GM19397 (cell line): ENCODE measurements at regions not wholly inside any gene's neighbourhood (a gene's known extent, or its start where the extent isn't known, plus 50 kb on each side); places are given as distances from the start of the nearest gene placed in this dataset.
"Not testable (repeated sequence)": the region's sequence is repeated elsewhere in the genome, so short reads cannot be mapped to it uniquely, and the experiment has no call there.

Experiments used
- ATAC-seq: cut with Tn5 transposase; IDR thresholded peaks from one replicate; pipeline ENCODE4 v1.9.1; 2021; ENCODE audit warnings: mild to moderate bottlenecking, moderate library complexity; ENCODE audit not compliant: unreplicated experiment

GRCh38 chr10:10014846-10015245, 1002.8 kb upstream of the CELF2 start:
- ATAC-seq: no peak

DNA sequence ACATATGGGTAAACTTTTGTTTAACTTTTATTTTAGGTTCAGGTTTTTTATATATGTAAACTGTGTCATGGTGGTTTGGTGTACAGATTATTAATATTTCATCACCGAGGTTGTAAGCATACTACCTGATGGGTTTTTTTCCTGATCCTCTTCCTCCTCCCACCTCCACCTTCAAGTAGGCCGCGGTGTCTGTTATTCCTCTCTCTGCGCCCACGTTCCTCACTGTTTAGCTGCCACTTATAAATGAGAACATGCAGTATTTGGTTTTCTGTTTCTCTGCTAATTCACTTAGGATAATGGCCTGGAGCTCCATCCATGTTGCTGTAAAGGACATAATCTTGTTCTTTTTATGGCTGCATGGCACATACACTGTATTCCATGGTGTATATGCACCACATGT, 1000.0 kb upstream of the CELF2 start:
- ATAC-seq: no peak

DNA sequence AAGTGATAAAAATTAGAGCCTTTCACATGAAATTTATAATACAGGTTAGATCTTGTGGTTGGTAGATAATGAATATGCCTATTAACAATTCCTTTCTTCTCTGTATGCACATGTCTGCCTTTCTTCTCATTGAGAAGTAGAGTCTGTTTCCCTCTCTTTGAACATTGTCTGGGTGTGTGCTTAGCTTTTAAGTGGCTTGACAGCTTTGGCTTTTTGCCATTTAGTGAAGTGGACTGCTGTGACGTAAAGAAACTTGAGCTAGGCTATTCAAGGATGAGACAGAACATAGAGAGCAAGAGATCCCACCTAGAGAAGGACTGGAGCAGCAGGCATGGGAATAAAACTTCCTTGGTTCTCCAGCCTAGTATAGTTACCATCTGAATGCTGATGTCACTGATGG, 996.7 kb upstream of the CELF2 start:
- ATAC-seq: no peak

DNA sequence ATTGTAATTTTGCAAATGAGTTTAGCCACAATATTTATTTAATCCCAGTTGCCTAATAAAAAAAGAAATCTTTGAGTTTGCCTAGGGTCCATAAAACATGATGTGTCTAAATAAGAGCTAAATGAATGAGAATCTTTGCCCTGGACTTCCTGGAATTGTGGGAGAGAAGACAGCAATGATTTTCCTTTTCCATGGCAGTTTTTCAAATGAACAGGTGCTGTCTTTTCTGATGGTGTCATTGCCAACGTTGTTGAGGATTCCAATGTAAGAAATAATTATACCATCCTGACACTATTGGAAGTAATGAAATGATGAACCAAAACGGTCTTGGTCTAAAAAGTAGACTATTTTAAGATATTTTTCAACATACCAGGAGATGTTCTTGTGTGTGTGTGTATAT, 984.7 kb upstream of the CELF2 start:
- no peak for ATAC-seq

- ATAC-seq: no peak
Observed at GRCh38 chr10:10038348-10038747, 979.3 kb upstream of the CELF2 start.

- ATAC-seq: no peak
Observed at GRCh38 chr10:10039595-10039994, 978.1 kb upstream of the CELF2 start.

DNA sequence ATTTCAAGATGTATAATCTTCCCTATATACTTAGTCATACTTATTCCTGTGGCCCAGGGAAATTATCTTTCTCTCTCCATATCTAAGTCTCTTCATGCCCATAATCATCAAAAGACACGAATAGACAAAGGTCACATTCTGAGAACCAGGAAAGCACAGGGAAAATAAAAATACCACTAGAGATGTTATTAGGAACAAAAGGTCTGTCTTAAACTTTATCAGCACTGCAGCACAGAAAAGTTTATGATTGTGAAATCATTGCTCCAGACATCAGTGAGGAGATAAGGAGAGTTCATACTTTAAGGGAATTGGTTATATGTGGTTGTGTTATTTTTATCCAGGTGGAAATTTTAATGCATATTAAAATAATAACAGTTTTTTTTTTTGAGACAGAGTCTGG, 974.6 kb upstream of the CELF2 start:
- no peak for ATAC-seq

GRCh38 chr10:10044922-10045764, 972.5 kb upstream of the CELF2 start:
- ATAC-seq: no peak

- ATAC-seq: no peak
Observed at GRCh38 chr10:10045765-10046028, 972.0 kb upstream of the CELF2 start.

- no peak for ATAC-seq
Observed at GRCh38 chr10:10047426-10047825, 970.2 kb upstream of the CELF2 start.

- no peak for ATAC-seq
Observed at GRCh38 chr10:10053051-10053450, 964.6 kb upstream of the CELF2 start.

GRCh38 chr10:10054466-10054865, 963.2 kb upstream of the CELF2 start:
- ATAC-seq: no peak

DNA sequence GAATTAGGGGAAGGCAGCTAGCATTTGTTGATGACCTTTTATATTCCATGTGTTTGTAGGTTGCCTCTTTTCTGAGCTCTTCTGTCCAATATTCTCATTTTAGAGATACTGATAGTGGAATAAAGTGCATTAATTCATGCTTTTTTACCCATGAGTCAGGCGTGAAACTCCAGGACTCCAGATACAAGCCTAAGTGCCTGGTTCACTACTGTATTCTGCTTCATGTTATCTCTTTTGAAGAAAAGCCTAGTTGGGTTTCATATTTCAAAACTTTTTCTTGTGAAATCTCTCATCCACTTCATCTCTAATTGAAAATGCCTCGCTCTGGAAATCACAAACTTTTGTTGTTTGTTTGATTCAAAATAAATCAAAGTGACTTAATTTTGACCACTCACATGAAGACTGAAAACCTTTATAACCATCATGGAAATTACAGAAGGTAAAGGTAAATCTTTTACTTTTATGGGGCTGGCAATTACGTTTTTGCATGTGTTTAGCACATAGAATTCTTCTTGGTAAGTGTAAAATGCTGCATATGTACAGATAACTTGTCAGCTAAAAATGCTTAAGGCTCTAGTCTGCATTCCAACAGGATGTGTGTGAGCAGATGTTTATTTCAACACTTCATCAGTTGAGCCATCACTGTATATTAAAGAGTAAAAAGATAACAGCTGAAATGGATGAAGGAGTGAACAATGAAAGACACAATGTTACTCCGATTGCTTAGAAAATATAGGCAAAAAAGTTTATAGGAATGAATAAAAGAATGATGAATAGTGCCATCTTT, 961.8 kb upstream of the CELF2 start:
- no peak for ATAC-seq

GRCh38 chr10:10056961-10057360, 960.7 kb upstream of the CELF2 start:
- ATAC-seq: no peak

- ATAC-seq: no peak
Observed at GRCh38 chr10:10067644-10068043, 950.0 kb upstream of the CELF2 start.

GRCh38 chr10:10074847-10075246, 942.8 kb upstream of the CELF2 start:
- ATAC-seq: not testable (repeated sequence)

- no peak for ATAC-seq
Observed at GRCh38 chr10:10078446-10078845, 939.2 kb upstream of the CELF2 start.

- no peak for ATAC-seq
Observed at GRCh38 chr10:10092581-10092980, 925.1 kb upstream of the CELF2 start.

GRCh38 chr10:10093021-10093420, 924.7 kb upstream of the CELF2 start:
- no peak for ATAC-seq

DNA sequence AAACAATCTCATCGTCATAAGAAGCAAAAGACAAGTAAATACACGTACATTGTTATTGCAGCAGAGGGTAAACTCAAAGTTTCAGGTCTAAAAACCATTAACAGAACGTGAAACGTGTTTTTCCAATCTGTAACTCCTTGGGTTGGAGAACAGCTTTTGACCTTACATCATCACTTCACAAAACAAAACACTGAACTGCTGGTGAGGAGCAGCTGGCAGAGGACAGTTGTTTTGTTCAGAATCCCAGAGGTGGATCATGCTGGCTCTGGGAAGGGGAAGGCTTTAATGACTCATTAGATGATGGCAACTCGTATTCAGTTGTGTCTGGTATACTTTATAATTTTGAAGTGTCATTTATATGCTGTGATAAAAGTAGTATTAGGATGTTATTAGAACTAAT, 923.0 kb upstream of the CELF2 start:
- no peak for ATAC-seq

DNA sequence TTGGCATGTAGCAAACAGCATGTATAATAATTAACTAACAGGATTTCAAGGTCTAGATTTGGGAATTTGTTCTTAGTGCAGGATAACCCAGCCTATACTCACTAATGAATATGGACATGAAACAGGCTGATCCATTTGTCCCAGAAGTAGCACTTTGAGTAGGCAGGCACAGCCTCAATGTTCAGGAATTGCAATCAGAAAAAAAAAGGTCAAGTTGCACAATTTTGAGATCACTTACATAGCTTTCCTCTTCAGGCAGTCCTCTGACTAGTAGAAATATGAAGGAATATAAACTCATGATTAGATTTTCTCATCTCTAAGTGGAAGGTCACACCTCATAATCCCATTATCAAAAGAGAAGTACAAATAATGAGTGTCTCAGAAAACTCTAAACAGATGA, 921.4 kb upstream of the CELF2 start:
- no peak for ATAC-seq

GRCh38 chr10:10096898-10097297, 920.8 kb upstream of the CELF2 start:
- ATAC-seq: no peak

- ATAC-seq: no peak
Observed at GRCh38 chr10:10101106-10101505, 916.6 kb upstream of the CELF2 start.
